ENCODE measurements at regions not wholly inside any gene's neighbourhood (a gene's known extent, or its start where the extent isn't known, plus 50 kb on each side); places are given as distances from the start of the nearest gene placed in this dataset.
"Not testable (repeated sequence)": the region's sequence is repeated elsewhere in the genome, so short reads cannot be mapped to it uniquely, and the experiment has no call there.

GRCh38 chr13:97520061-97520460, 86.1 kb downstream of the RAP2A start:
- no peak for DNase-seq

- DNase-seq = no peak
These were observed 86.9 kb downstream of the RAP2A start for GRCh38 chr13:97520866-97521265.

DNA sequence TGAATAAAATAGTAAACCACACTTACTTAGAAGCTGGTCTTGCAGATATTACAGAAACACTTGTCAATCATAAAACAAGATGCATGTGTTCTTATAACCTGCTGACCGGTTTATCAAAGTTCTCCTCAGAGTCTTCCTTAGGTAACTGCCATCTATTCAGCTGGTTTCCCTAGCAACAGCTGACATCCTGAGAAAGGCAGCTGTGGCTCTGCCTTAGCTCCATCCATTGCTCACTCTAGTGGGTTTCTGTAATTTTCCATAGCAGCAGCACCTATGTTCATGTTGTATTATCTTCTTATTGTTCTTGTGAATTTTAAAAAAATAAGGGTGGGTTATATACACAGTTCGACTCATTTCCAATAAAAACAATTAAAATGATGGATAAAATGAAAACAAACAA, 87.8 kb downstream of the RAP2A start:
- no peak for DNase-seq

- DNase-seq = no peak
These were observed 88.3 kb downstream of the RAP2A start for GRCh38 chr13:97522243-97522642.

GRCh38 chr13:97526556-97526955, 92.6 kb downstream of the RAP2A start:
- DNase-seq = no peak

DNA sequence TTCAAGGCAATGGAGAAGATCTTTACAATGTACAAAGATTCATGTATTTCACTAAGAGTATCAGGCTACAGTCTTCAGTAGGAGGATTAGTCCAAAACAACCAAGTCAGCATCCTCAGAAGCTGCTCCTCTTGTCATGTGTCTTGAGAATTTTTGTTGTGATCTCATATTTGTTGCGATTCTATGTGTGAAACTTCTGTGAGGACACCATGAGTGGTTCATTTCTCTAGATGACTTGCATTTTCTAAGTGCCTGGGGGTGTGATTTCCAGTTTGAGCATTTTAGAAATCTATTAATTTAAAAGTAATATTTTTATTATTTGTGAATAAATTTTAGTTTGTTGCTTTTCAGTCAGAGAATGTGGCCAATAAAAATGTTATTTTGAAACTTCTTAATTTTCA, 94.5 kb downstream of the RAP2A start:
- DNase-seq = no peak

GRCh38 chr13:97534540-97534939, 100.6 kb downstream of the RAP2A start:
- DNase-seq = no peak

DNA sequence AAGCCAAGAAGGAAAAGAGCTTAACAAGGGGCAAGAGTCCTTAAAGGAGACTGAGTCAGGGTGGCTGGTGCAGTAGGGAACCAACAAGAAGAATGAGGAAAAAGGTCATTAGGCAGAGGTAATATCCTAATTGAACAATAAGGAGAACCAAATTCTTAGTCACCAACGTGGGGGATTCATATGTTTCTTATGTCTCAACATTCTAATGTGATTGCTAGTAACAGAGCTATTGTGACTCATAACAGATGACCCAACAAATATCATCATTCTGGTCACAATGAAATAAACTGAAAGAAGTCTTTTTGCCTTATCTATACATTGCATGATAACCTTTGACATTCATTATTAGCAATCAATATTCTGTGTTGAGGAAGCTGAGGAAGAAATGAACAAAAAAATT, 101.6 kb downstream of the RAP2A start:
- no peak for DNase-seq

GRCh38 chr13:97537110-97537509, 103.1 kb downstream of the RAP2A start:
- DNase-seq = no peak

DNA sequence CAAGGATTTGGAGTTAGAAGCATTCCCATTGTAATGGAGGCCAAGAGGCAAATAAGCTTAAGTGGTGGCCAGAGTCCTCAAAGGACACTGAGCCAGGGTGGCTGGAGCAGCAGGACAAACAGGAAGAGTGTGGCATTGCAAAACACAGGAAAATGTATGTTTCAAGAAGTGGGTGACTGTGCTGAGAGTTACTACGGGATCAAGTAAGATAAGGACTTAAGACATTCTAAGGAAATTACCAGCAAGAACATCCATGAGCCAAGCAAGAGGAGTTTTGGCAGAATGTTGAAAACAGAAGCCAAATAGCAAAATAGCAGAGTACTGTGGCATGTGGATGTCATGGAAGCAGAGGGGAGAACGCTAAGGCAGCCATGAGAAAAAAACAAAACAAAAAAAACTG, 104.2 kb downstream of the RAP2A start:
- no peak for DNase-seq

DNA sequence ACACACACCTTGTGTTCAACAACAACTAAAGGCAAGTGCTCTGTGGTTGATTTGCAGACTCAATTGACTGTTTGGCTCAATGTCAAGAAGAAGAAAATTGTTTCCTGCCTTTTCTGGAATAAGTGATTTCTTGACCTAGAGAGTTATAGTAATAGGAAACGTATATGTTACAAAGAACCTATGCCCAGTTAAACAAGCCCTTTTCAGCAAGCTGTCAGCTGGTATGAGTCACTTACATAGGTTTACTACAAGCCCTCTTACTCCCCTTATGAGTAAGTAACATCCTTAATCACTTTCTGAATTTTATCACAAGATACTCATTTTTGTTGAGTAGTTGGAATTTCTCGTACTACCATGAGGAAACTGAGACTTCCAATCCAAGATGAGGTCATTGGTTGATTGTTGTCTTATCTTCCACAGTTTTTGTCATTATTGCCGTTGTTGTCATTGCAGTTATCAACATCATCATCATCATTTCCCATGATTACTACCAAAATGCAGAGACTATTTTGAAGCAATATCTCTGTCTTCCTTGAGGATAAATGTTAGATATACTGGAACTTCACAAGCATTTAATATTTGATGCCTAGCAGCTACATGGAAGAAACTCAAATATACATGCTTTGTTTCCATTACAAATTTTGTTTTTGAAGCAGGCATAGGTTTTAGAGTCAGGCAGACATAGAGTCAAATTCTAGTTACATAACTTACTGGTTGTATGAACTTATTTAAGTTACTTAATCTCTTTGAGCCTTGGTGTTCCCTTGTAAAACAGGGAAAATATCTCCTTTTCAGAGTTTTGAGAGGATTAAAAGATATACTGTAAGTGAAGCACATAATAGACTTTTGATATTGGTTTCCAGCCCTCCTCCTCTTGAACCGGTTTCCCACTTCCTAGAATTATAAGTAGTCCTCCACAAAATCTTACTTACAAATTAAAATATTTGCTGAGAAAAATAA, 106.0 kb downstream of the RAP2A start:
- DNase-seq = no peak

- DNase-seq = no peak
These were observed 106.7 kb downstream of the RAP2A start for GRCh38 chr13:97540696-97541095.

DNA sequence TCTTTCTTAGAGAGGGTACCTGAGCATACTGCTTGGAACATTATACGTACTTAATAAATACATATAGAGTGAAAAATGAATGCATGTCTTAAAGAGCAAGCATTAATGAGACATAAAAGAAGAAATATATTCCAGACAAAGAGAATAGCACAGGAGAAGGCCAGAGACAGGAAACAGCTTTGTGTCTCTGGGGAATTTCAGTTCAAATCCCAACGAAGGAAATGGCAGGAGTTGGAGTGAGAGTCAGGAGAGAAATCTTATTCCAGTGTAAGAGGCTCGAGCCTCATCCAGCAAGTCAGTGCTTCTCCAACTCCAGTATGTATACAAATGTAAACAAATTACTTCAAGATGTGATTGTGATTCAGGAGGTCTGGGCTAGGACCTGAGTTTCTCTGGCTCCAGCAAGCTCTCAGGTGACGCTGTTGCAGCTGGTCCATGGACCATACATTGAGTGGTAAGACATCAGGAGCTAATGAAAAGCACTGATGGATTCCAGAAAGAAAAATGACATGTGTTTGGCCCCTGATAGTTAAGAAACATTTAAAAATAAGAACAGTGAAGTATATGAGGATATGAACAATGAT, 108.2 kb downstream of the RAP2A start:
- no peak for DNase-seq

GRCh38 chr13:97544031-97544765, 110.2 kb downstream of the RAP2A start:
- no peak for DNase-seq

- DNase-seq = not testable (repeated sequence)
These were observed 111.1 kb downstream of the RAP2A start for GRCh38 chr13:97544971-97545499.

DNA sequence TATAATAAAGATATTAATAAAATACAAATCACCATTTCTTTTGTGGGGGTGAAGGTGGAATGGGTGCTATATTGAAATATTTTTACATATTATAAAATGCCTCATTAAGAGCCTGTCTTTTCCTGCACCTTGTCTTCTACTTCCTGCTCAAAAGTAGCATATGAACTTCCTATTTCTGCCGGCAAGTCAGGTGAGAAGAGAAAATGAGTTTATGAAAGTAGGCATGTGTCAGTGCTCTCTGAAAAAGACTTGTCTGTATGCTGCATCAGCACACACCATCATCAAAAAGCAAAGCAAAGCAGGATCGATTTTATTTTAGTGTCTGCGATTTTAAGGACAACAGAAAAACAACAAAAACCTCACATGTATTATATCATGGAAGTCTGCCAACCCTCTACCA, 114.2 kb downstream of the RAP2A start:
- no peak for DNase-seq

- DNase-seq = no peak
These were observed 114.7 kb downstream of the RAP2A start for GRCh38 chr13:97548711-97549110.

DNA sequence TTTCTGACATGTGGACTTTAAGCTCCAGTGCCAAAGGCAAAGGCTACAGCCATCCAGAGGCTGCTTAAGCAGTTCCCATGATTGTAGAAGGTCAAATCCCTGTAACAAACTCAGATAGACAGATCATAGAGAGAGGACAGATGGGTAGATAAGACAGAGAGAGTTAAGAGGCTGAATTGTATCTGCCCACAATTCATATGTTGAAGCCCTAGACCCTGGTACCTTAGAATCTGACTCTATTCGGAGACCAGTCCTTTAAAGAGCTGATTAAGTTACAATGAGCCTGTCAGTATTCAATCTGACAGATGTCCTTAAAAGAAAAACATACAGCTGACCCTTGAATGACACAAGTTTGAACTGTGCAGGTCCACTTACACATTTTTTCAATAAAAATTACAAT, 115.2 kb downstream of the RAP2A start:
- no peak for DNase-seq

DNA sequence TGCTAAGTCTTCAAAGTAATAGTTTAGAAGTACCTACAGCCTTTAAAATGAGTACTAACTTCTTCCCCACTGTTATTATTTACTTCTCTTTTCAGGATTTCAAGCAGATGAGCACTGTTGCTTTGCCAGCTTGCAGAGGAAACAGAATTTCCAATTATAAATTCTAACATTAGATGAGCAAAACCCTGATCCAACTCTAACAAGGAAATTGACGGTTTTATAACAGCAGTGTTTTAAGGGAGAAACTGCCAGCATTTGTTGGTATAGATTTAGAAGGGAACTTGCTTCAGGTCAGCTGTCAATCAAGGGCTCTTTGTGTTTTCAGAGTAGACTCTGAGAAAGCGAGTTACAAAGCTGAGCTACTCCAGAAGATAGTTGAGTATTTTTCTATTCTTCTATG, 120.5 kb downstream of the RAP2A start:
- DNase-seq = no peak

- no peak for DNase-seq
These were observed 121.1 kb downstream of the RAP2A start for GRCh38 chr13:97555034-97555433.

- no peak for DNase-seq
These were observed 125.1 kb downstream of the RAP2A start for GRCh38 chr13:97559030-97559429.

GRCh38 chr13:97559981-97560380, 126.0 kb downstream of the RAP2A start:
- no peak for DNase-seq

DNA sequence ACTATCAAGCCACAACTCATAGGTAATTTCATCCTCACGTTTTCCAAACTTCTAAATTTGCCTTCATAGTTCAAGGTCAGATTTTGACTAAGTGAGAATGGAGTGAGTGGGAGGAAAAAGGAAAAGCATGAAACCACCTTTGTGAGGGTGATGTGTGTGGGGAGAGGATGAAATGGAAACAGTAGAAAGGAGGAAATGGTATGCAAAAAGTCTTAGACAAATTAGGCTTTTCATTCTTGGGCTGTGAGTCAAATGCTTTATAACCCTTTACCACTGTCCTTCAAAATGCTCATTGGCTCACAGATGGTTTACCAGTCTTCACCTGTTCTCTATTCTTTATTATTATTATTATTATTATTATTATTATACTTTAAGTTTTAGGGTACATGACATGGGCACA, 127.2 kb downstream of the RAP2A start:
- no peak for DNase-seq

DNA sequence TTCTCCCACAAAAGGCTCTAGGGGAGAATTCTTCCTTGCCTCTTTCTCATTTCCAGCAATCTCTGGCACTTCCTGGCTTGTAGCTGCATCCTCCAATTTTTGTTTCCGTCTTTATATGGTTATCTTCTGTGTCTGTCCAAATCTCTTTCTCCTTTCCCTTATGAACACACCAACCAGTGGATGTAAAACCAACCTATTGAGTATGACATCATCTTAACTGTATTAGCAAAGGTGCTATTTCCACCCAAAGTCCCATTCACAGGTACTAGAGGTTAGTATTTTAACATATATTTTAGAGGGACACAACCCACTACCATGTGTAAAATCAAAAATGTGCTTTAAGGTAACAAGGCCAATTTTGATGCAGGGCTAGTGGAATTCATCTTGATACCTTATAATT, 129.0 kb downstream of the RAP2A start:
- DNase-seq = no peak

Measured in NCI-H526 (cell line).